H1 (cell line): ENCODE measurements at regions not wholly inside any gene's neighbourhood (a gene's known extent, or its start where the extent isn't known, plus 50 kb on each side); places are given as distances from the start of the nearest gene placed in this dataset.

Source experiments
- EP300 ChIP-seq, 2 experiments: IDR thresholded peaks; 1 replicate in 1 of 2; 2 replicates in 1 of 2; pipeline ENCODE4 v1.6.1; 2011 to 2012; ENCODE audit warnings: low read depth in 2 of 2, low read length in 2 of 2, mild to moderate bottlenecking in 2 of 2, borderline replicate concordance in 1 of 2, inconsistent platforms in 1 of 2, moderate library complexity in 1 of 2
- EZH2 ChIP-seq: fragments of 200-600 bp; sonication (generic); IDR thresholded peaks from 2 replicates; pipeline ENCODE4 v1.7.1; 2012; ENCODE audit warnings: low read depth, mild to moderate bottlenecking, moderate library complexity, low read length, inconsistent platforms; ENCODE audit not compliant: severe bottlenecking
- RXRA ChIP-seq: IDR thresholded peaks from 2 replicates; pipeline ENCODE4 v1.6.1; 2011; ENCODE audit warnings: low read depth, mild to moderate bottlenecking, low read length, moderate library complexity; ENCODE audit not compliant: insufficient read depth
- SP1 ChIP-seq: IDR thresholded peaks from 2 replicates; pipeline ENCODE4 v1.6.1; 2011; ENCODE audit warnings: low read depth, low read length
- TAF1 ChIP-seq: IDR thresholded peaks from 2 replicates; pipeline ENCODE4 v1.6.1; 2011; ENCODE audit warnings: mild to moderate bottlenecking, low read depth, low read length
- TBP ChIP-seq: IDR thresholded peaks from 2 replicates; pipeline ENCODE4 v1.6.1; 2011; ENCODE audit warnings: low read depth, low read length, improper control_type of control experiment
- TEAD4 ChIP-seq: IDR thresholded peaks from 2 replicates; pipeline ENCODE4 v1.6.1; 2012; ENCODE audit warnings: low read depth, low read length, inconsistent platforms, mixed read lengths
- ZNF274 ChIP-seq: IDR thresholded peaks from 2 replicates; pipeline ENCODE4 v1.7.0; 2012; ENCODE audit warnings: low read length, borderline replicate concordance; ENCODE audit errors: extremely low read depth

GRCh38 chr4:177109769-177110168 is 199.9 kb upstream of the NEIL3 start:
- TF ChIP-seq ZNF274 (no peak), TBP (no peak), RXRA (no peak), EP300 (IDR thresholded peaks at IDR 0.05; ENCODE audit: borderline replicate concordance in 1 of 2, low read depth in 2 of 2, low read length in 2 of 2) (no peak), TEAD4 (no peak), SP1 (no peak), TAF1 (no peak), EZH2 (no peak)
